ENCODE measurements at regions not wholly inside any gene's neighbourhood (a gene's known extent, or its start where the extent isn't known, plus 50 kb on each side); places are given as distances from the start of the nearest gene placed in this dataset.

- TF ChIP-seq, protein P1, sequence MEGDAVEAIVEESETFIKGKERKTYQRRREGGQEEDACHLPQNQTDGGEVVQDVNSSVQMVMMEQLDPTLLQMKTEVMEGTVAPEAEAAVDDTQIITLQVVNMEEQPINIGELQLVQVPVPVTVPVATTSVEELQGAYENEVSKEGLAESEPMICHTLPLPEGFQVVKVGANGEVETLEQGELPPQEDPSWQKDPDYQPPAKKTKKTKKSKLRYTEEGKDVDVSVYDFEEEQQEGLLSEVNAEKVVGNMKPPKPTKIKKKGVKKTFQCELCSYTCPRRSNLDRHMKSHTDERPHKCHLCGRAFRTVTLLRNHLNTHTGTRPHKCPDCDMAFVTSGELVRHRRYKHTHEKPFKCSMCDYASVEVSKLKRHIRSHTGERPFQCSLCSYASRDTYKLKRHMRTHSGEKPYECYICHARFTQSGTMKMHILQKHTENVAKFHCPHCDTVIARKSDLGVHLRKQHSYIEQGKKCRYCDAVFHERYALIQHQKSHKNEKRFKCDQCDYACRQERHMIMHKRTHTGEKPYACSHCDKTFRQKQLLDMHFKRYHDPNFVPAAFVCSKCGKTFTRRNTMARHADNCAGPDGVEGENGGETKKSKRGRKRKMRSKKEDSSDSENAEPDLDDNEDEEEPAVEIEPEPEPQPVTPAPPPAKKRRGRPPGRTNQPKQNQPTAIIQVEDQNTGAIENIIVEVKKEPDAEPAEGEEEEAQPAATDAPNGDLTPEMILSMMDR (IDR thresholded peaks at IDR 0.05): no peak
- TF ChIP-seq EP300 (IDR thresholded peaks at IDR 0.05) (no peak), POLR2A (IDR thresholded peaks at IDR 0.05) (no peak)
Observed at GRCh38 chr5:51043745-51044144, 339.5 kb upstream of the ISL1 start.

All from ovary (tissue), 3 donors.